Stimulated activated naive CD8-positive, alpha-beta T cell treated with anti-CD3 and anti-CD28 coated beads, Interleukin-15, Interleukin-2, amounts not matched to agents 100 U/mL and 50 U/mL, for 24 hours (primary cell): ENCODE measurements at regions not wholly inside any gene's neighbourhood (a gene's known extent, or its start where the extent isn't known, plus 50 kb on each side); places are given as distances from the start of the nearest gene placed in this dataset.

Experiments
- ATAC-seq: fragments of 150-1000 bp; cut with Tn5 transposase; one replicate; pipeline ENCODE4 v1.10.0; 2021
- DNase-seq: peaks from one replicate; pipeline ENCODE4 v3.0.0; 2021

GRCh38 chr20:51217347-51218045 lies 194.6 kb upstream of the KCNG1 start:
- ATAC-seq = no peak
- DNase-seq = no peak

DNA sequence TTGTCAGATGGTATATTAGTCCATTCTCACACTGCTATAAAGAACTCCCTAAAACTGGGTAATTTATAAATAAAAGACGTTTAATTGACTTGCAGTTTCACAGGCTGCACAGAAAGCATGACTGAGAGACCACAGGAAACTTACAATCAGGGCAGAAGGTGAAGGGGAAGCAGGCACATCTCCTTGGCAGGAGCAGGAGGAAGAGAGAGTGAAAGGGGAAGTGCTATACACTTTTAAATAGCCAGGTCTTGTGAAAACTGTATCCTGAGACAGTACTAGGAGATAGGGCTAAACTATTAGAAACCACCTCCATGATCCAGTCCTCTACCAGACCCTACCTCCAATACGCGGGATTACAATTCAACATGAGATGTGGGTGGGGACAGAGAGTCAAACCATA lies 193.9 kb upstream of the KCNG1 start:
- no peak for ATAC-seq
- DNase-seq = no peak

DNA sequence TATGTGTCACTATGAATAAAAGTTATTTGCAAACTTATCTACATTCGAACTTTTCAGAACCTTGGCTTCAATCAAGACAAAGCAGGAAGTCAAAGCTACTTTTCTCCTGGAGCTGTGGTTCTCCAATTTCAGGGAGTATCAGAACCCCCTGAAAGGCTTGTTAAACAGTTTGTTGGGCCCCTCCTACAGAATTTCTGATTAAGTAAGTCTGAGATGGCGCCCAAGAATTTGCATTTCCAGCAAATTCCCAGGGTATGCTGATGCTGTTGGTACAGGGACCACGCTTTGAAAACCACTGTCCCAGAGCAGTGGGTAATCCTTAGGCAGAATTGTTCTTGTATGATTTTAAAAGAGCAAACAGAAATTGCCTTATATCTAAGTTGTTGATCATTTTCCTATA lies 189.9 kb upstream of the KCNG1 start:
- ATAC-seq (no peak), DNase-seq (no peak)

GRCh38 chr20:51211191-51211590 lies 188.3 kb upstream of the KCNG1 start:
- no peak for DNase-seq
- ATAC-seq = no peak

DNA sequence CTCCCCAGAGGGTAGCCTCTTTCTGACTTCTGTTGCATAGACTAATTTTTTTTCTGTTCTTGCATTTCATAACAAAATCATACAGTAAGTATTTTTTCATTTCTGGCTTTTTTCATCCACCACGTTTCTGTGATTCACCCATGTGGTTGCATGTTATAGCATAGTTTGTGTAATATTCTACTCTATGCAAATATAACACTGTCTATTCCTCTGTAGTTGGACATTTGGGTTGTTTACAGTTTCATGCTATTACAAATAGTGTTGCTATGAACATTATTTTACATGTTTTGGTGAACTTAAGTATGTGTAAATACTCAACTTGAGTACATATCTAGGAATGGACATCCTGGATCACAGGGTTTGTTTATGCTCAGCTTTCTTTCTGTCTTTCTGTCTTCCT lies 187.2 kb upstream of the KCNG1 start:
- no peak for DNase-seq
- no peak for ATAC-seq

GRCh38 chr20:51208162-51208561 lies 185.3 kb upstream of the KCNG1 start:
- ATAC-seq (no peak), DNase-seq (no peak)

GRCh38 chr20:51206032-51206662 lies 183.2 kb upstream of the KCNG1 start:
- no peak for ATAC-seq
- no peak for DNase-seq

DNA sequence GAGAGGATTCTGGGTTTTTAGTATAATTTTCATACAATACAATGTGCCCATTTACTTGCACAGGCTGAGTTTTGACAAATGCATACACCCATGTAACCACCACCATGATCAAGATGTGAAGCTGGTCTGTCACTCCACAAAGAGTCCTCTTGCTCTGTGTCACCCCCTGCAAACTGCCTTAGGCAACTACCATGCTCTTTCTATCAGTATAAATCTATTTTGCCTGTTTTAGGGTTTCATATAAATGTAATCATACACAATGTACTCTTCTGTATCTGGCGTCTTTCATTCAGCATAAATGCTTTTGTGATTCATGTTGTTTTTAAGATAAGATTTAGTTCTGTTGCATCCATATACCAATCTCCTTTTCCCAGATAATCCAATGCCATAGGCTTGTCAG lies 181.9 kb upstream of the KCNG1 start:
- DNase-seq (no peak), ATAC-seq (no peak)

GRCh38 chr20:51204051-51204715 lies 181.3 kb upstream of the KCNG1 start:
- DNase-seq = no peak
- ATAC-seq = no peak

DNA sequence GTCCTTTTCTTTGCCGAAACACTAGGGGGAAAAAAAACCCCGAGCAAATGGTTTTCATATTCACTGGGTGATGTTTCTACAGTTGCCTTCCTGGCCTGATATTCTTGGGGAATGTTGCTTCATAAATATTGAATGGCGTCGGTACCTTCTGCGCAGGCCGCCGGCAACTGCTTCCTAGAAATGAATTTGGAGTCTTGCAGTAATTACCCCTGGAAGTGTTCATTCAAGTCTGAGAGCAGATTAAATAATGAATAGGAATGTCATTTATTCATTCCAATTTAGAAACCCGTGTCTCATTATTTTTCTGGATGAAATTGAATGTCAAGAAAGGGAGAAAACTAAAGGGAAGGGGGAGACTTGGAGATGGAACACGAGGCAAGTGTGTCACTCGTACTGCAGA lies 179.4 kb upstream of the KCNG1 start:
- DNase-seq (no peak), ATAC-seq (no peak)

DNA sequence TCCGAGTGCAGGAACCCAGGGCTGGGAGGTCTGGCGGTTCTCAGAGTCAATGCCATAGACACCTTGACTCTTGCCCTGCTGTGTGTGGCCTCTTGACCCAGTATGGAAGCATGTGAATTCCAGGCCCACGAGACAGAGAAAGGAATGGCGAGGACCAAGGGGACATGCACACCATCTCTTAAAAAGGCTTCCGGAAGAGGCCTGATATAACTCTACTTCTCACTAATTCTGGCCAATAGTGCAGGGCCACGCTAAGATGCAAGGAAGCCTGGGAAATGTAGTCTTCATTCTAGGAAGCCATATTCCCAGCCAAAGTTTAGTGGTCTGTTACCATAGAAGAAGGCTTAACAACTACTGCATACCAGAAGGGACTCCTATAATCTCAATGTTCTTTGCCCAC lies 177.0 kb upstream of the KCNG1 start:
- ATAC-seq = no peak

GRCh38 chr20:51198876-51199523 lies 176.1 kb upstream of the KCNG1 start:
- DNase-seq (no peak), ATAC-seq (no peak)

More for the DNA sequence above, 177.0 kb upstream of the KCNG1 start:
- no peak for DNase-seq

DNA sequence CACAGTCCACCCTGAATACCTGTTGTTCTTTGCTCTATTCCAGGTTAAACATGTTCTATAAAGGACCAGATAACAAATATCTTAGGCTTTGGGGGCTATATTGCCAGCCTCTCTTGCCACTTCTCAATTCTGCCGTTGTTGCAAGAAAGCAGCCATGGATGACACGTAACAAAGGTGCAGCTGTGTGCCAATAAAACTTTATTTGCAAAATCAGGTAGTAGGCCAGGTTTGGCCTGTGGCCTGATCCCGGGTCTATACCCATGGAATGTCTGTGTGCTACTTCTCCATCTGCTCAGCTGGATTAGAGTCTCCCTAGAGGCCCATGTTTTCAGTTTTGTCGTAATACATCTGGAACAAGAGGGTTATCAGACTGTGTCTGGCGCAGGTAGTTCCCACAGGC lies 175.3 kb upstream of the KCNG1 start:
- DNase-seq (no peak), ATAC-seq (no peak)

- ATAC-seq = no peak
- no peak for DNase-seq
Observed at GRCh38 chr20:51196991-51197651, 174.2 kb upstream of the KCNG1 start.

GRCh38 chr20:51195990-51196389 lies 173.1 kb upstream of the KCNG1 start:
- ATAC-seq (no peak), DNase-seq (no peak)

DNA sequence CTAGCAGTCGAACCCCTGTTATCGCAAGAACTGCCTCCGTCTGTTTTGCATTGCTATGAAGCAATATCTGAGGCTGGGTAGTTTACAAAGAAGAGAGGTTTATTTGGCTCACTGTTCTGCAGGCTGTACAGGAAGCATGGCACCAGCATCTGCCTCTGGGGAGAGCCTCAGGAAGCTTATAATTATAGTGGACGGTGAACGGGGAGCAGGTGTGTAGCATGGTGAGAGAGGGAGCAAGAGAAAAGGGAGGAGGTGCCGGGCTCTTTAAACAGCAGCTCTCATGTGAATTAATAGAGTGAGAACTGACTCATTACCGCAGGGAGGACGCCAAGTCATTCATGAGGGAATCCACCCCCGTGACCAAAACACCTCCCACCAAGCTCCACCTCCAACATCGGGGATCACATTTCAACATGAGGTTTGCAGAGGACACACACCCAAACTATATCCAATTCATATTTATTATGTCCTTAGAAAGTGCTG lies 172.6 kb upstream of the KCNG1 start:
- no peak for DNase-seq
- no peak for ATAC-seq

- DNase-seq (no peak), ATAC-seq (no peak)
Observed at GRCh38 chr20:51193066-51193772, 170.3 kb upstream of the KCNG1 start.

DNA sequence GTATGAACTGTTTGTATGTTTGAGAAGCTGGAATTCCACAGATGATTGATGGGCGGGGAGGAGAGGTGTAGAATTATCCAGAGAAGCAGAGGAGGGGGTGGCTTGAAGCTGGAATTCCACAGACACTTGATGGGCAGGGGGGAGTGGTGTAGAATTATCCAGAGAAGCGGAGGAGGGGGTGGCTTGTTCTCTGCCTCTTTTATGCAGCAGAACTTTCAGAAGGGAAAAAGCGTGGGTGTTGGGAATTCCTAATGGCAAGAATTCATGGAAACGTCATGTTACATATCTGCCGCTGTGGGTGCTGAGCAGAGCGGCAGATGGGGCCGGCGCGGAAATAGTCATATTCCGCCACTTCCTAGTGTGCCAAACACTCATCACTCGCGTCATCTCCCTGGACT lies 167.9 kb upstream of the KCNG1 start:
- ATAC-seq (no peak), DNase-seq (no peak)

DNA sequence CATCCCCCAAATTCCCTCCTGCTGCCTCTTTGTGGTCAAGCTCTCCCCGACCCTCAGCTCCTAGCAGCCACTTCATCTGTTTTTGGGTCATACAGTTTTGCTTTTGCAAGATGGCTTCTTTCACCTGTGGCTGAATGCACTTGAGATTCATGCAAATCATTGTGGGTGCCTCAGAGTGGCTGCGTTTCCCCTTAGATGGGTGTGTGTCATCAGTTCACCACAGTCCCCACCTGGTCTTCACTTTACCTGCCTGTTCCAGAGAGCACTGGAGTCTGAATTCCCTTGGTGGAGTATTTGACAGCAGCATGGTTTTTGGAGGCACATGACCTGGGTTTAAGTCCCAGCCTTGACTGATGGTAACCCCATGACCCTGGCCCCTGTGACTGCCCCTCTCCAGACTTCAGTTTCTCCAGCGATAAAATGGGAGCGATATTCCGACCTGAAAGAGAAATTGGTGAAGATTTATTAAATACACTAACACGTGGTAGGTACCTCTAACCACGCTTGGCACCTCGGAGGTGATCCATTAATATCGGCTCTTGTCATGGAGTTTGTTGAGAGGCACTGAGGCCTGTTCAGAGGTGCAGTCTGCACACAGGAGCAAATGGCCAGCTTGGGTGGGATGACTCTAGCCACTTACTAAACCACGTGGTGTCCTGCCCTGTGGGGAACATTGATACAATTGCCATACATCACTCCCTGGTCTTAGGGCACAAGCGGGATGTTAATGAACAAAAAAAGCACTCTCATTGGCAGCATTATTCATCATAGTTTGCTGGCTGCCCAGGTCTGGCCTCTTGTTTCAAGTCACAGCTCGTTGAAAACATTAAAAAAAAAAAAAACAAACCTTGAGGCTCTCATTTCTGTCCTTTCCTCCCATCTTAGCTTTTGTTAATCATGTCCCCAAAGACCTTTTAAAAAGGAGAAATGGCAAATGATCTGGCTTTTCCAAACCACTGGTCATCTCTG lies 167.2 kb upstream of the KCNG1 start:
- no peak for ATAC-seq
- no peak for DNase-seq

DNA sequence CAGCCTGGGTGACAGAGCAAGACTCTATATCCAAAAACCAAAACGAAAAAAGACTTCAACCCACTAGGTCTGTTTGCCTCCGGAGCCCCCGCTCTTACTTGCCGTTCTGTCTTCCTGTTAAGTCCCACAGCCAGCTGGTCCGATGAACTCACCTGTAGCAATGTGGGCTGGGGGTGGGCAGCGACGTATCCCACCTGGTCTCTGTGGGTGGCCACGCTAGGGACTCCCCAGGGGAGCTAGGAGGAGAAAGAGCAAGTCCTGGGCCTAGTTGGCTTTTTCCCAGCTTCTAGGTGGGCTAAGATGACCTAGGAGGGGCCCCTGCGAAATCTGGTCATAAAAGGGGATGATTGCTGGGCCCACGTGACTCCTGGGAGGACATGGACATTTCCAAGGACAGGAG lies 166.0 kb upstream of the KCNG1 start:
- ATAC-seq (no peak), DNase-seq (no peak)

- no peak for DNase-seq
Observed at GRCh38 chr20:51187261-51187660, 164.4 kb upstream of the KCNG1 start.

More at GRCh38 chr20:51187261-51187660, 164.4 kb upstream of the KCNG1 start:
- ATAC-seq = no peak
